GM12892 (cell line): ENCODE measurements at regions not wholly inside any gene's neighbourhood (a gene's known extent, or its start where the extent isn't known, plus 50 kb on each side); places are given as distances from the start of the nearest gene placed in this dataset.

ENCODE experiments used
- POLR2A ChIP-seq: IDR thresholded peaks from 2 replicates; pipeline ENCODE4 v1.6.1; 2011; ENCODE audit warnings: low read depth, low read length, control low read depth
- POLR2AphosphoS5 ChIP-seq: IDR thresholded peaks from 2 replicates; pipeline ENCODE4 v1.6.1; 2011; ENCODE audit warnings: low read depth, low read length, control low read depth
- TAF1 ChIP-seq: IDR thresholded peaks from 2 replicates; pipeline ENCODE4 v1.6.1; 2011; ENCODE audit warnings: low read depth, mild to moderate bottlenecking, control low read depth, low read length, borderline replicate concordance

- TF ChIP-seq POLR2A (no peak), POLR2AphosphoS5 (no peak), TAF1 (no peak)
Observed at GRCh38 chr10:80893256-80893655, 355.6 kb downstream of the SH2D4B start.
